ENCODE measurements at regions not wholly inside any gene's neighbourhood (a gene's known extent, or its start where the extent isn't known, plus 50 kb on each side); places are given as distances from the start of the nearest gene placed in this dataset.

- H2AFZ ChIP-seq (ENCODE audit: low read length), result no peak overlapping the region
- no peaks in the 10 kb centered on the region for H4K20me1 ChIP-seq (ENCODE audit: insufficient read depth, low read length)
- H3F3A ChIP-seq (ENCODE audit: insufficient read depth, low read length), result no peaks in the 10 kb centered on the region
- H3K36me3 ChIP-seq (replicated peaks; ENCODE audit: insufficient read depth, low read length), result no peaks in the 10 kb centered on the region
- DNase-seq, result no peak
- no peaks in the 10 kb centered on the region for H3K79me2 ChIP-seq (ENCODE audit: low read length)
- no peaks in the 10 kb centered on the region for H3K27me3 ChIP-seq (replicated peaks; ENCODE audit: insufficient read depth, low read length)
- TF ChIP-seq, protein P1, sequence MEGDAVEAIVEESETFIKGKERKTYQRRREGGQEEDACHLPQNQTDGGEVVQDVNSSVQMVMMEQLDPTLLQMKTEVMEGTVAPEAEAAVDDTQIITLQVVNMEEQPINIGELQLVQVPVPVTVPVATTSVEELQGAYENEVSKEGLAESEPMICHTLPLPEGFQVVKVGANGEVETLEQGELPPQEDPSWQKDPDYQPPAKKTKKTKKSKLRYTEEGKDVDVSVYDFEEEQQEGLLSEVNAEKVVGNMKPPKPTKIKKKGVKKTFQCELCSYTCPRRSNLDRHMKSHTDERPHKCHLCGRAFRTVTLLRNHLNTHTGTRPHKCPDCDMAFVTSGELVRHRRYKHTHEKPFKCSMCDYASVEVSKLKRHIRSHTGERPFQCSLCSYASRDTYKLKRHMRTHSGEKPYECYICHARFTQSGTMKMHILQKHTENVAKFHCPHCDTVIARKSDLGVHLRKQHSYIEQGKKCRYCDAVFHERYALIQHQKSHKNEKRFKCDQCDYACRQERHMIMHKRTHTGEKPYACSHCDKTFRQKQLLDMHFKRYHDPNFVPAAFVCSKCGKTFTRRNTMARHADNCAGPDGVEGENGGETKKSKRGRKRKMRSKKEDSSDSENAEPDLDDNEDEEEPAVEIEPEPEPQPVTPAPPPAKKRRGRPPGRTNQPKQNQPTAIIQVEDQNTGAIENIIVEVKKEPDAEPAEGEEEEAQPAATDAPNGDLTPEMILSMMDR (IDR thresholded peaks at IDR 0.05; ENCODE audit: low read length), result no peak
- TF ChIP-seq EZH2 (optimal IDR thresholded peaks at IDR 0.05; ENCODE audit: low read depth, low read length) (no peak), EZH2phosphoT487 (IDR thresholded peaks at IDR 0.05; ENCODE audit: low read length) (no peak)
- H3K9me3 ChIP-seq (replicated peaks; ENCODE audit: insufficient read depth, low read length), result no peaks in the 10 kb centered on the region
- no peak overlapping the region for H3K4me2 ChIP-seq (ENCODE audit: low read depth, low read length)
- no peak overlapping the region for H3K9ac ChIP-seq (ENCODE audit: low read length)
- no peaks in the 10 kb centered on the region for H3K9me2 ChIP-seq (replicated peaks; ENCODE audit: insufficient read depth, low read length)
- no peak overlapping the region for H3K4me3 ChIP-seq (ENCODE audit: low read length)
- no peaks in the 10 kb centered on the region for H3K4me1 ChIP-seq (ENCODE audit: low read length)
- no peak overlapping the region for H3K27ac ChIP-seq (ENCODE audit: low read length)
Measured at GRCh38 chr3:73813291-73813690, 188.6 kb upstream of the PDZRN3 start.

- no peaks in the 10 kb centered on the region for H3K79me2 ChIP-seq (ENCODE audit: low read length)
- DNase-seq, result no peak
- H3K9ac ChIP-seq (ENCODE audit: low read length), result no peak overlapping the region
- no peak for TF ChIP-seq EZH2 (optimal IDR thresholded peaks at IDR 0.05; ENCODE audit: low read depth, low read length)
- TF ChIP-seq, protein P1 (IDR thresholded peaks at IDR 0.05; ENCODE audit: low read length), result no peak
- no peak for TF ChIP-seq EZH2phosphoT487 (IDR thresholded peaks at IDR 0.05; ENCODE audit: low read length)
- no peaks in the 10 kb centered on the region for H3K36me3 ChIP-seq (replicated peaks; ENCODE audit: insufficient read depth, low read length)
- H3K4me2 ChIP-seq (ENCODE audit: low read depth, low read length), result no peak overlapping the region
- H3K4me3 ChIP-seq (ENCODE audit: low read length), result no peak overlapping the region
- H3K27me3 ChIP-seq (replicated peaks; ENCODE audit: insufficient read depth, low read length), result no peaks in the 10 kb centered on the region
- H3K4me1 ChIP-seq (ENCODE audit: low read length), result no peaks in the 10 kb centered on the region
- H3K27ac ChIP-seq (ENCODE audit: low read length), result no peak overlapping the region
- H3F3A ChIP-seq (ENCODE audit: insufficient read depth, low read length), result no peaks in the 10 kb centered on the region
- H4K20me1 ChIP-seq (ENCODE audit: insufficient read depth, low read length), result no peaks in the 10 kb centered on the region
- H3K9me3 ChIP-seq (replicated peaks; ENCODE audit: insufficient read depth, low read length), result no peaks in the 10 kb centered on the region
- H3K9me2 ChIP-seq (replicated peaks; ENCODE audit: insufficient read depth, low read length), result no peaks in the 10 kb centered on the region
- H2AFZ ChIP-seq (ENCODE audit: low read length), result no peak overlapping the region
Measured at GRCh38 chr3:73812054-73812453, 187.3 kb upstream of the PDZRN3 start.

DNA sequence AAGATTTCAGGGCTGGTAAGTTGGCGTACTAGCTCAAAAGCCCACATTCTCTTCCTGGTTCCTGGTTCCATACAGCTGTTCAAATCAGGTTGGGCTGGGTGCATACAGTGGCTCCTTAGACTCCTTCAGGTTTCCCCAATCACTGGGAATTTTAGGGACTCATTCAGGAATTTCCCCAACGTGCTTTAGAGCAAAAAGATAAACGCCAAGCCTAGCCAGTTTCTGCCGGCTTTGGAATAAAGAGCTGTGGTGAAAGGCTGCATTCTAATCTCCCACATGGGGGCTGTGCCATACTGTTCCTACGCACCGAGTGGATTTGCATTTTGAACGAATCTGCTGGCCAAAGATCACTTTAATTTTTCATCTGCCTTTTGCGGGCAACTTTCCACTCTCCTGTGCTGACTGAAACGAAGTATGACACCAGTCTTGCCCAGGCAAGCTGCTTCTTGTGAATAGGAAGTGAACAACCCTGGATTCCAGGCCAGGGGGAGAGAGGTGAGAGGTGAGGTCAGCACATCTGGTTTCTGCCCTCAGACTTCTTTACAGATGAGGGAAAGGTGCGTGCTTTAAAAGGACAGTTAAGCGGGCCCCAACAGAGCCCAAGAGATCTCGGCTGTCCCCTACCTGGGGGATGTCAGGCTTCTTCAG is 184.2 kb upstream of the PDZRN3 start:
- no peaks in the 10 kb centered on the region for H3K36me3 ChIP-seq (replicated peaks; ENCODE audit: insufficient read depth, low read length)
- no peak for DNase-seq
- no peaks in the 10 kb centered on the region for H3K79me2 ChIP-seq (ENCODE audit: low read length)
- H3K27me3 ChIP-seq (replicated peaks; ENCODE audit: insufficient read depth, low read length), result no peaks in the 10 kb centered on the region
- H3K9me2 ChIP-seq (replicated peaks; ENCODE audit: insufficient read depth, low read length), result no peaks in the 10 kb centered on the region
- H3K9ac ChIP-seq (ENCODE audit: low read length), result no peak overlapping the region
- H3K4me2 ChIP-seq (ENCODE audit: low read depth, low read length), result no peak overlapping the region
- H3K4me1 ChIP-seq (ENCODE audit: low read length), result no peaks in the 10 kb centered on the region
- no peaks in the 10 kb centered on the region for H4K20me1 ChIP-seq (ENCODE audit: insufficient read depth, low read length)
- no peaks in the 10 kb centered on the region for H3K9me3 ChIP-seq (replicated peaks; ENCODE audit: insufficient read depth, low read length)
- no peak overlapping the region for H2AFZ ChIP-seq (ENCODE audit: low read length)
- H3K4me3 ChIP-seq (ENCODE audit: low read length), result no peak overlapping the region
- no peaks in the 10 kb centered on the region for H3F3A ChIP-seq (ENCODE audit: insufficient read depth, low read length)
- H3K27ac ChIP-seq (ENCODE audit: low read length), result no peak overlapping the region
- no peak for TF ChIP-seq EZH2phosphoT487 (IDR thresholded peaks at IDR 0.05; ENCODE audit: low read length)

DNA sequence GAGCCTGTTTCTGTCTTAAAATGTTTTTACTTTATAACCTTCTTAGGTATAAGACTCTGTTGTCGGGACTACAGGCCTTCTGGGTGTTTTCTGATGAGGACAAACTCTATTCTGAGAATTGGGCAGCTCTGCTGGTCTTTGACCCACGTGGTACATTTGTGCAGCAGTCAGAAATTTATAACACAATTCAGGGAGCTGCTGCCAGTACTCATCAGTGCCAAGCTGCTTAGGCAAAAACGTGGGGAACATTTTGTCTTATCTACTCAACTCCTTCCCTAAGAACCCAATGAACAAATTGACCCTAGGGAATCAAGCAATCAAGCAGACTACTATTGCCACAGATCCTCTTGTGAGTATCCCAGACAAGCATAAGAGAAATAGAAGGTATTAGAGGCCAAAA is 180.7 kb upstream of the PDZRN3 start:
- no peaks in the 10 kb centered on the region for H3K9me3 ChIP-seq (replicated peaks; ENCODE audit: insufficient read depth, low read length)
- H3K4me1 ChIP-seq (ENCODE audit: low read length), result no peaks in the 10 kb centered on the region
- DNase-seq, result no peak
- H3K4me3 ChIP-seq (ENCODE audit: low read length), result no peak overlapping the region
- H3K27ac ChIP-seq (ENCODE audit: low read length), result no peak overlapping the region
- no peaks in the 10 kb centered on the region for H3K9me2 ChIP-seq (replicated peaks; ENCODE audit: insufficient read depth, low read length)
- no peak overlapping the region for H3K9ac ChIP-seq (ENCODE audit: low read length)
- H3K4me2 ChIP-seq (ENCODE audit: low read depth, low read length), result no peak overlapping the region
- H3K27me3 ChIP-seq (replicated peaks; ENCODE audit: insufficient read depth, low read length), result no peaks in the 10 kb centered on the region
- H3F3A ChIP-seq (ENCODE audit: insufficient read depth, low read length), result no peaks in the 10 kb centered on the region
- TF ChIP-seq EZH2phosphoT487 (IDR thresholded peaks at IDR 0.05; ENCODE audit: low read length) (no peak), EZH2 (optimal IDR thresholded peaks at IDR 0.05; ENCODE audit: low read depth, low read length) (no peak)
- TF ChIP-seq, protein P1 (IDR thresholded peaks at IDR 0.05; ENCODE audit: low read length), result no peak
- no peak overlapping the region for H2AFZ ChIP-seq (ENCODE audit: low read length)
- no peaks in the 10 kb centered on the region for H4K20me1 ChIP-seq (ENCODE audit: insufficient read depth, low read length)
- H3K79me2 ChIP-seq (ENCODE audit: low read length), result no peaks in the 10 kb centered on the region
- H3K36me3 ChIP-seq (replicated peaks; ENCODE audit: insufficient read depth, low read length), result no peaks in the 10 kb centered on the region
